GM23338 (cell line): ENCODE measurements at regions not wholly inside any gene's neighbourhood (a gene's known extent, or its start where the extent isn't known, plus 50 kb on each side); places are given as distances from the start of the nearest gene placed in this dataset.

ENCODE experiments used
- ATAC-seq: fragments of 200-7000 bp; cut with Tn5 transposase; 3 replicates; pipeline ENCODE4 v1.9.1; 2020
- DNase-seq: peaks from one replicate; pipeline ENCODE4 v3.0.0-alpha.2; 2015; ENCODE audit warnings: low spot score
- H2AFZ ChIP-seq: fragments of 200-600 bp; sonication (generic); 2 replicates; pipeline ENCODE4 v1.8.0; 2016; ENCODE audit warnings: antibody characterized with exemption, mild to moderate bottlenecking, moderate library complexity
- H3F3A ChIP-seq: fragments of 200-600 bp; sonication (generic); replicated peaks from 2 replicates; pipeline ENCODE4 v1.8.0; 2017; ENCODE audit warnings: antibody characterized with exemption, mixed run types, low read depth
- H3K27ac ChIP-seq: fragments of 200-600 bp; sonication (generic); 2 replicates; pipeline ENCODE4 v1.6.1; 2016; ENCODE audit warnings: low read depth
- H3K27me3 ChIP-seq: fragments of 200-600 bp; sonication (generic); 2 replicates; pipeline ENCODE4 v1.8.0; 2016; ENCODE audit warnings: mild to moderate bottlenecking, mixed run types, moderate library complexity; ENCODE audit not compliant: insufficient read depth
- H3K36me3 ChIP-seq: fragments of 200-600 bp; sonication (generic); 2 replicates; pipeline ENCODE4 v1.8.0; 2016; ENCODE audit warnings: mild to moderate bottlenecking; ENCODE audit not compliant: insufficient read depth
- H3K4me1 ChIP-seq: fragments of 200-600 bp; sonication (generic); 2 replicates; pipeline ENCODE4 v1.8.0; 2016; ENCODE audit warnings: mild to moderate bottlenecking, moderate library complexity; ENCODE audit not compliant: insufficient read depth
- H3K4me2 ChIP-seq: fragments of 200-600 bp; sonication (generic); 2 replicates; pipeline ENCODE4 v1.7.1; 2017; ENCODE audit warnings: mixed run types
- H3K4me3 ChIP-seq: fragments of 200-600 bp; sonication (generic); 2 replicates; pipeline ENCODE4 v1.6.1; 2016; ENCODE audit warnings: mixed run types
- H3K79me2 ChIP-seq: fragments of 200-600 bp; sonication (generic); replicated peaks from 2 replicates; pipeline ENCODE4 v1.8.0; 2017; ENCODE audit warnings: mild to moderate bottlenecking; ENCODE audit not compliant: insufficient read depth
- H3K9me2 ChIP-seq: fragments of 200-600 bp; sonication (generic); 2 replicates; pipeline ENCODE4 v1.8.0; 2017; ENCODE audit not compliant: insufficient read depth
- H4K20me1 ChIP-seq: fragments of 200-600 bp; sonication (generic); replicated peaks from 2 replicates; pipeline ENCODE4 v1.8.0; 2017; ENCODE audit warnings: mild to moderate bottlenecking; ENCODE audit not compliant: insufficient read depth
- H3K27ac Mint-ChIP-seq: 2 replicates; pipeline ENCODE4 v1.8.0; 2020; ENCODE audit warnings: inconsistent platforms, mild to moderate bottlenecking, moderate library complexity, mixed read lengths
- H3K27me3 Mint-ChIP-seq: 3 replicates; pipeline ENCODE4 v1.8.0; 2022; ENCODE audit warnings: low read depth, mild to moderate bottlenecking, moderate library complexity, mixed read lengths, inconsistent platforms; ENCODE audit not compliant: insufficient read depth, poor library complexity
- H3K36me3 Mint-ChIP-seq: 3 replicates; pipeline ENCODE4 v1.8.0; 2021; ENCODE audit warnings: low read depth, mild to moderate bottlenecking, inconsistent platforms, moderate library complexity, mixed read lengths
- H3K4me1 Mint-ChIP-seq: 3 replicates; pipeline ENCODE4 v1.8.0; 2020; ENCODE audit warnings: mild to moderate bottlenecking, inconsistent platforms, mixed read lengths
- H3K4me3 Mint-ChIP-seq: 3 replicates; pipeline ENCODE4 v1.8.0; 2021; ENCODE audit warnings: moderate library complexity, mild to moderate bottlenecking, inconsistent platforms, mixed read lengths
- H3K9me3 Mint-ChIP-seq: 3 replicates; pipeline ENCODE4 v1.8.0; 2020; ENCODE audit warnings: moderate library complexity, mild to moderate bottlenecking, inconsistent platforms, mixed read lengths
- CREB1 ChIP-seq: fragments of 250-450 bp; sonication (Bioruptor Pico); IDR thresholded peaks from 2 replicates; pipeline ENCODE4 v1.5.0; 2020; ENCODE audit warnings: low read depth, mild to moderate bottlenecking, moderate library complexity
- CTCF ChIP-seq, 2 experiments: fragments of 200-600 bp in 1 of 2; sonication (generic) in 1 of 2; conservative IDR thresholded peaks; 2 replicates each; pipeline versions ENCODE4 v1.5.1 to v1.6.1; 2016 to 2017; ENCODE audit warnings: antibody characterized with exemption in 2 of 2, low read depth in 2 of 2, mild to moderate bottlenecking in 2 of 2, moderate library complexity in 1 of 2
- EZH2 ChIP-seq: fragments of 200-600 bp; sonication (generic); IDR thresholded peaks from one replicate; pipeline ENCODE4 v1.8.0; 2017; ENCODE audit warnings: antibody characterized with exemption, mild to moderate bottlenecking, low read depth; ENCODE audit not compliant: unreplicated experiment
- EZH2phosphoT487 ChIP-seq: fragments of 200-600 bp; sonication (generic); IDR thresholded peaks from one replicate; pipeline ENCODE4 v1.8.1; 2018; ENCODE audit warnings: antibody characterized with exemption; ENCODE audit not compliant: unreplicated experiment
- NANOG ChIP-seq: IDR thresholded peaks from 2 replicates; pipeline ENCODE4 v1.6.1; 2016; ENCODE audit warnings: antibody characterized with exemption, borderline replicate concordance
- POLR2AphosphoS5 ChIP-seq: IDR thresholded peaks from 2 replicates; pipeline ENCODE4 v1.6.1; 2016; ENCODE audit warnings: antibody characterized with exemption, low read depth
- STAT1 ChIP-seq: IDR thresholded peaks from one replicate; pipeline ENCODE4 v1.6.1; 2016; ENCODE audit warnings: antibody characterized with exemption; ENCODE audit not compliant: unreplicated experiment
- ZNF114 ChIP-seq: fragments of 250-450 bp; sonication (Bioruptor Pico); IDR thresholded peaks from 2 replicates; pipeline ENCODE4 v1.5.0; 2020; ENCODE audit warnings: mild to moderate bottlenecking, moderate library complexity
- ZNF331 ChIP-seq: fragments of 250-450 bp; sonication (Bioruptor Pico); IDR thresholded peaks from 2 replicates; pipeline ENCODE4 v1.5.0; 2020; ENCODE audit warnings: low read depth, mild to moderate bottlenecking, moderate library complexity

DNA sequence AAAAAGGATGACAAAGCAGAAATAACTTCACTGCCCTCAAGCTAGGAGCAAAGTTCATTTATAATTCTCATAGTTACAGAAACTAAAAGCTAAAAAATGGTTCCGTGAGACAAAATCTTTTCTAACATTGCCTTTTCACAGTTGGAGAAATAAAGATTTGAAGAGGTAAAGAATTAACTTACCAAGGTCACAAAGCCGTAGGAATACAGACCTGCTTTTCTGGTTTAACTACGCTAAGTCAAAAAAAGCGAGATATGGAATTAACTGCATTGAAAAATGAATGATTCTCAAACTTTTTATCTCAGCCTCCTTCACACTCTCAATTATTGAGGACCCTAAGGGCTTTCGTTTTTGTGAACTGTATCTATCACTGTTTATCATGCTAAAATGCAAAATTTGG lies 95.3 kb downstream of the SLC17A6 start:
- TF ChIP-seq POLR2AphosphoS5, result no peak
- TF ChIP-seq EZH2, result no peak
- no peak for TF ChIP-seq ZNF331 (CRISPR knock-in tag)
- no peak for TF ChIP-seq EZH2phosphoT487
- TF ChIP-seq CTCF (conservative IDR thresholded peaks at IDR 0.05; ENCODE audit: low read depth in 2 of 2), result no peak
- no peaks in the 10 kb centered on the region for H3F3A ChIP-seq
- Mint-ChIP-seq H3K4me3 (peak overlapping the region; percentile 82), H3K4me1 (peaks cover 27% of the 10 kb centered on the region), H3K9me3 (peaks cover 14% of the 10 kb centered on the region; the same call in 2 of the 3 replicates), H3K27ac (no peak overlapping the region), H3K36me3 (peaks cover 8% of the 10 kb centered on the region; the same call in 2 of the 3 replicates), H3K27me3 (peaks cover 6% of the 10 kb centered on the region)
- H3K4me2 ChIP-seq, result peak overlapping the region; percentile 86
- H3K4me1 ChIP-seq, result peaks cover 24% of the 10 kb centered on the region
- H3K4me3 ChIP-seq, result peak overlapping the region; percentile 72
- H3K27ac ChIP-seq, result no peak overlapping the region
- no peaks in the 10 kb centered on the region for H3K9me2 ChIP-seq
- H3K27me3 ChIP-seq, result peaks cover 18% of the 10 kb centered on the region
- no peaks in the 10 kb centered on the region for H4K20me1 ChIP-seq
- DNase-seq, result no peak
- no peaks in the 10 kb centered on the region for H3K36me3 ChIP-seq
- no peak for ATAC-seq
- H2AFZ ChIP-seq, result peak overlapping the region; percentile 95; the same call in 1 of the 2 replicates
- H3K79me2 ChIP-seq, result no peaks in the 10 kb centered on the region

DNA sequence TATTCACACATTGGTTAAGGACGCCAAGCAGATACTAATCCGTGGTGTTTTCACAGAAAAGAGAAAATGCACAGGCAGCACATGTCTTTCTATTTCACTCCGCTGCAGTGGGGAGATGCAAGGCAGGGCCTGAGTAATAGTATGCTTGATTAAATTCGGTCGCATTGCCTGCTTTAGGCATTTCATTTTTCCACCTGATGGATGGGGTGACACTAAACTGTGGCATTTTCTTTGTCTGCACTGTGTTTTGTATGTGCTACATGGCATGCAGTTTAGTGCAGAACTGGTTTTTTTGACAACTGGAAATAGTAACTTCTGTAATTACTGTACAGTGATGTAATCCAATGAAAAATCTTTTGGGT lies 94.9 kb downstream of the SLC17A6 start:
- no peaks in the 10 kb centered on the region for H3K36me3 ChIP-seq
- H3K36me3 Mint-ChIP-seq, result peaks cover 8% of the 10 kb centered on the region; the same call in 2 of the 3 replicates
- peak; percentile 13 for ATAC-seq
- H3K4me3 ChIP-seq, result peak overlapping the region; percentile 72
- peak overlapping the region; percentile 86 for H3K4me2 ChIP-seq
- H3K4me1 Mint-ChIP-seq, result peaks cover 27% of the 10 kb centered on the region
- peaks cover 24% of the 10 kb centered on the region for H3K4me1 ChIP-seq
- no peak overlapping the region for H3K27ac ChIP-seq
- H3K4me3 Mint-ChIP-seq, result peak overlapping the region; percentile 82
- peak; percentile 8 for DNase-seq
- H3K79me2 ChIP-seq, result no peaks in the 10 kb centered on the region
- peak overlapping the region; percentile 95 for H2AFZ ChIP-seq
- H3K9me2 ChIP-seq, result no peaks in the 10 kb centered on the region
- peaks cover 6% of the 10 kb centered on the region for H3K27me3 Mint-ChIP-seq
- H3K9me3 Mint-ChIP-seq, result peaks cover 14% of the 10 kb centered on the region; the same call in 2 of the 3 replicates
- H4K20me1 ChIP-seq, result no peaks in the 10 kb centered on the region
- H3K27ac Mint-ChIP-seq, result peak overlapping the region; percentile 94
- TF ChIP-seq ZNF331 (CRISPR knock-in tag) (no peak), STAT1 (no peak), POLR2AphosphoS5 (no peak), EZH2phosphoT487 (no peak), ZNF114 (no peak), CREB1 (CRISPR knock-in tag) (no peak), NANOG (no peak)
- H3K27me3 ChIP-seq, result peaks cover 15% of the 10 kb centered on the region
- H3F3A ChIP-seq, result no peaks in the 10 kb centered on the region
